Ammon's horn (tissue), 1 donor: ENCODE measurements at regions not wholly inside any gene's neighbourhood (a gene's known extent, or its start where the extent isn't known, plus 50 kb on each side); places are given as distances from the start of the nearest gene placed in this dataset.

Source experiments
- DNase-seq: peaks from one replicate; pipeline ENCODE4 v3.0.0-alpha.2; 2016; ENCODE audit warnings: low spot score

DNA sequence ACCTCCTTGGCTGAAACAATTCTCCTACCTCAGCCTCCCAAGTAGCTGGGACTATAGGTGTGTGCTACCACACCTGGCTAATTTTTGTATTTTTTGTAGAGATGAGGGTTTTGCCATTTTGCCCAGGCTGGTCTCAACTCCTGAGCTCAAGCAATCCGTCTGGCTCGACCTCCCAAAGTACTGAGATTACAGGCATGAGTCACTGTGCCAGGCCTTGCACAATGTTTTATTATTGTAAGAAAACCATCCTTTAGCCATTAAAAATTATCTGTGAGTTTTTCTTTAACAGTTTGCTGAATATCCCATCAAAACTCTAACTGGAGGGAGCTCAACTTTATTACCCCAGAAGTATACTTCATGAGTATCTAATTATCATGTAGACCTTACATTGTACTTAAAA lies 900.3 kb downstream of the PCDH7 start:
- DNase-seq, result no peak

DNA sequence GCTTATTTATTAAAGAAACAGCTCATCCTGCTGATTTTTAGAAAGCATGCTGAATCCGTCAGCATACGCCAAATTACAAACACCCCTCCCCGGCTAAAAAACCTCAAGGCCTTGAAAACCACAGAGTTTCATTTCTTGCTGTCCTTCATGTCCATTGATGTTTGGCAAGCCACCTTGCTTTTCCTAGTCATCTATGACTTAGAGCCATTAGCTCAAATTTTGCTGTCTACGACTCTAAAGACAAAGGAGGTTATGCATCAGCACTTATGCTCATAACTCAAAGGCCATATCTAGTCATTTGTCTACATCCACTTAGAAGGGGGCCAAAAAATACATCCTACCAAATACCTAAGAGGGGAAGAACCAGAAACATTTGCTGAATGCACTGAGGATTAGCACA lies 925.1 kb downstream of the PCDH7 start:
- DNase-seq, result no peak

DNA sequence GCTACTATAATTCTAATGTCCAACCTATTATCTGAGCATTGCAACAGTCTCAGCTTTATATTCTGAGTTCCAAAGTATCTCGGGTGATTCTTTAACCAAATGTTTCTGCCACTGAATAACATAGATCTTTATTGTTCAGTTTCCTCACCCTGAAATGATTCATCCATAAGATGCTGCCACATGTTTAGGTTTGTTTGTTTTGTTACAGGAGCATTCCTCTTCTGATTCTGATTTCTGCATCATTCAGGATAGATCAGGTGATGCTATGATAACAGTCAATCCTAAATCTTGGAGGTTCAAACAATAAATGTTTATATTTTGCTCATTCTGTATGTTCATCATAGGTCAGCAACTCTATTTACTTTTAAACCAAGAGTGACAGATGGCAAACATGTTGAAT lies 927.6 kb downstream of the PCDH7 start:
- DNase-seq, result no peak

DNA sequence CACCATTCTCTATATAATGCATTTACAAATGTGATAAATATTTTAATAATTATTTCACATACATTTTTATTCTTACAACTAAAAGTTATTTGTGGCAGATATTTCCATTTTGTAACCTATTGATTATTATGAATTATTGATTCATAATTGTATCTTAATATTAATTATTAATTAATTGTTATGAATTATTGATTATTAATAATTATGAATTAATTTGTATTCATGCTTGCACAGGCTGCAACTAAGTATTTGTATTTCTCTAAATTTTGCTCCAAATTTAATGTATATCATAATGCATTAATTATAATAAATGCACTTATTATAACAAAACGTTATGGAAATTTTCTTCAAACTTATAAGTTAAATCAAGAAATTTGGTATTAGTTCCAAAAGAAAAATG lies 929.7 kb downstream of the PCDH7 start:
- DNase-seq, result no peak

DNA sequence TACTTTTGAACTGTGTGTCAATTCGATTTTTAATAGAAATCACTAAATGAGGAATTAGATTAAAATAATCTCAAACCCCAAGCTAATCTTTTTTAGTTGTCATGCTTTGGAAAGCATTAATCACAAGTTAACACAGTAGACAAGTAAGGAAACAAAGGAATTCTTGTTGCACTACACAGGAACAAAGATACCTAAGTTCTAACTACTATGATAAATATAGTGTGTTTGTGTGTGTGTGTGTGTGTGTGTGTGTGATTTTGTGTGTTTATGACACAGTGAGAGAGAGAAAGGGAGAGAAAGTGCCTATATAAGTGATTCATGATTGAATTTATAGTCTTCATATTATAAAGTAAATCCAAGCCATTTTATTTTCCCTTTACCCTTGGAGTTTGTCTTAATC lies 931.4 kb downstream of the PCDH7 start:
- no peak for DNase-seq

DNA sequence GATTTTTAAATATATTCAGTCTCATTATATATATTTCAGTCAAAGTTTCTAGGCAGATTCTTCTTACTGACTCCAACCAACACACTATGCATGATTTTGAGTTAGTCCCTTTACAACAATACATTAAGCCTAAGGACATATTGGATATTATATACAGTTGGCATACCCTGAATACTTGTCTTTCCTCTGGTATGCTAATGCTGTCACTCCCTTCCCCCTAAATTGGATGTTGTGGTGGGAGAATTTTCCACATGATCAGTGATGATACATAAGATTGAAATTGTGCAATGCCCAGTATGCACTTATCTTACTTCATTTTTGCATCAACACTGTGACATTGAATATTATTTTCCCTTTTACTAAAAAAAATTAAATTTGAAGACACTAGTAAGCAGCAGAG lies 935.2 kb downstream of the PCDH7 start:
- DNase-seq, result no peak

DNA sequence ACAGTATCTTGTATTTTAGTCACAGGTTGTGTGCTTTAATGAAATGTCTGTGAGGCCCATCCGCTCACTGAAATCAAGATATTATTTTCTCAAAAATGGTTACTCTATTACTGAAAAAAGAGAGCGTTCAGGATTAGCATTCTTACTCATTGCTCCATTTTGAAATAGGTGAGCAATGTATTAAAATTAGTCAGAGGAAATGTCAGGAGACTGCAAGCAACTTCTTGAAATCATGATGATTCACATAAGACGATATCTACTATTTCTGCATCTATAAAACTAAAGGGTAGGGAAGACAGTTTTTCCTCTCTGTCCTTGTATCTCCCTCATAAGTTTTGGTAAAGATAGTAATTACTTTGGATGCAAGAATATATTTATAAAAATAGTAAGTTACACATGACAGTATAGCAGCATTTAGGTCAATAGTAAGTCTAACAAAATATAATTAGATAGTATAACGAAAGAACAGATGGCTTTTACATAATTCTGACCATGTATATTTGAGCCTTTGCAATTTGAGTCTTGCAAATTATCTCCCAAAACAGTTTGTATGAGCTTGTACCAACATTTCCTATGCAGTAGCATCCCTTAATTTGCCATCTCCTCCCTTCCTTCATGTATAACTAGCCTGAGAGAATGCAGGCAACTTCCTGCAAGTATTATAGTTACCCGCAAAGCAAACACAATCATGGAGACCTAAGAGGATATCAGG lies 937.8 kb downstream of the PCDH7 start:
- no peak for DNase-seq

DNA sequence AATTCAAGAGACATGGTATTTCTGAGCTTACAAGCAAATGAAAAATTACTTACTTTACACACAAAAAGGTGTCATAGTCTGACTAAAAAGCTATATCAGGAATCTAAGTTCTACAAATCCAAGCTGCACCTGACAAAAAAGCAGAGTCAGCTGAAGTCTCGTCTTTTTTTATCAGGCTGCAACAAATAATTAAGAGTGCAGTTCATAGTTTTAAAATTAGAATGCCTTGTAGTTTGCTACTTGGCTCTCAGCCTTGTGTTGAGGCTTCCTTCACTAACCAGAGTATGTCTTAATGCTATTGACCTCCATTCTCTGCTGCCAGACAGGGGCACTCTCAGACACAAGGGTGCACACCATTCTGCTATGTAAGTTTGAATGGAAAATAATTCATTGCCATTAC lies 940.7 kb downstream of the PCDH7 start:
- no peak for DNase-seq

DNA sequence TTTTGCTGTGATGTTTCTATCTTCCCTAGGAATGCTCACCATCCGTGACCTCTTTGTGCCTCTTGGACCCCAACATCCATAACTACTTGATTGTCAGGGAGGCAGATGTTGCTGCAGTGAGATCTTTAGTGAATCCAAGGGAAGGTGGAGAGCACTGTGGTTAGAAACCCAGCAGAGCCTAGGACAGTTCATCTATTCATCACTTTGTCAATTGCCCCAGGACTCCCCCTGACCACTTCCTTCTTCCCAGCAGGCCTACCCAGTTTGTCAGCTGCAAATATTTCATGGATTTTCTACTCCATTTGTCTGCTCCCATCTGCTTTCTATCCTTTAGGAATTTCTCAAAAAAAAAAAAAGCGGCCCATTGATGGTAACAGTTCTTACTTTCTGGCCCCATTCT lies 942.8 kb downstream of the PCDH7 start:
- DNase-seq, result no peak

DNA sequence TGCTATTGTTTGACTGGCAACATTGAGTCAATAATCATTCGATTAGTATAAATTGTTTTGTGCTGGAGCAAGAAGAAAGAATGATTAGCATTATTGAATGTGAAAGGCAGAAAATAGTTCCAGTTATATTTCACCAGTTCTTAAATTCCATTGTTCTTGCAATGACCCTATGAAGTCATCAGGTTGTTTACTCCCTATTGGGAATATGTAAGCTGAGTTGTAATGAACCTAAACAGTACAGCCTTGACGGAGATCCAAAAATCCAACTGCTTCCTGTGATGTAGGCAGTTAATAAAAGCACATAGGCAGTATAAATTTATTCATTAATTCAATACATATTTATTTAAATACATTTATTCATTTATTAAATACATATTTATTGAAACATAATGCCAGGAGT lies 947.5 kb downstream of the PCDH7 start:
- no peak for DNase-seq

DNA sequence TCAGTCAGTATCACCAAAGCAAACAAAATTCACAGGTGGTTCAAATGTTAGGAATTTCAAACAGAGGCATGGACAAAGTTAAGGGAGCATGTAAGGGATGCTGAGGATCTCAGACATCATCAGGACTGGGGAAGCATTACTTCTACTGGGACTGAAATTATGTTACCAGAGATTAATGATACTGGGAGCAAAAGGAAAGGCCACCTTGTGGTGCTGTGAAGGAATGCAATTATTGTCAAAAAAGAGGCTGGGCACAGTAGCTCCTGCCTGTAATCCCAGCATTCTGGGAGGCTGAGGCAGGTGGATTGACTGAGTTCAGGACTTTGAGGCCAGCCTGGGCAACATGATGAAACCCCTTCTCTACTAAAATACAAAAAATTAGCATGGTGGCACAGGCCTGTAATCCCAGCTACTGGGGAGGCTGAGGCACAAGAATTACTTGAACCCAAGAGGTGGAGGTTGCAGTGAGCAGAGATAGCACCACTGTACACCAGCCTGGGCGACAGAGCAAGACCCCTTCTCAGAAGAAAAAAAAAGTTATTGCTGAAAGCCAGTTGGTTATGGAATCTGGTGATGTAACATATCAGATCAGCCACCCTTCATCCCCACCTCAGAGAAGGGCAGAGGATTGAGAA lies 954.3 kb downstream of the PCDH7 start:
- no peak for DNase-seq

DNA sequence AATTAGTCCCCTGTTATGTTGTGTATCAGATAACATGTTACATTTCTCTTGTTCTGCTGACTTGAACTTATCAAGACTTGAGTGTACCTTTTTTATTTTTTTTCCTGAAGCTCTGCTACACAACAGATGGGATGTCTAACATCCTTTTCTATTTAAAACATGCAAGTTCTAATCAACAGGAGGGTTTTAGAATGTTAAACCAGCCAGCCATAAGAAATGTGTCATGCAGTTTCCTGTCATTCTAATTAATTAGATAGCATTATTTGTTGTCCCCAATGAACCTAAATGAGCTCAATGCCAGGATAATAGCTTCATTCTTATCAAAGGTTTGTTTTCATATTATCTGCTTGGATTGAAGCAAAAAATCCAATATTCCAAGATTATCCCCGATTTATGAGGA lies 958.2 kb downstream of the PCDH7 start:
- no peak for DNase-seq

DNA sequence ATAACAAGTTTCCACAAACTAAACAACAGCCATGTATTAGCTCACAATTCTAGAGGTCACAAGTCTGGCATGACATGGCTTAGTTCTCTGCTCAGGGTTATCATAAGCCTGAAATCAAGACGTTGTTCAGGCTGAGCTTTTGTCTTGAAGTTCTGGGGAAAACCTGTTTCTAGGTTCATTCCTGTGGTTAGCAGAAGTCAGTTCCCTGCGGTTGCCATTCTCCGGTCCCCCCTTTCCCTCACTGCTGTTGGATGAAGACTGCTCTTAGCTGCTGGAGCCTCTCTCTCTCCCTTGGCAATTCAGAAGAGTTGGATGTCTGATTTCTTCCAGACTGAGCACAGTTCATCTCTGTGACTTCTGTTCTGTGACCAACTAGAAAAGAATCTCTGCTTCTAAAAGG lies 962.6 kb downstream of the PCDH7 start:
- no peak for DNase-seq

DNA sequence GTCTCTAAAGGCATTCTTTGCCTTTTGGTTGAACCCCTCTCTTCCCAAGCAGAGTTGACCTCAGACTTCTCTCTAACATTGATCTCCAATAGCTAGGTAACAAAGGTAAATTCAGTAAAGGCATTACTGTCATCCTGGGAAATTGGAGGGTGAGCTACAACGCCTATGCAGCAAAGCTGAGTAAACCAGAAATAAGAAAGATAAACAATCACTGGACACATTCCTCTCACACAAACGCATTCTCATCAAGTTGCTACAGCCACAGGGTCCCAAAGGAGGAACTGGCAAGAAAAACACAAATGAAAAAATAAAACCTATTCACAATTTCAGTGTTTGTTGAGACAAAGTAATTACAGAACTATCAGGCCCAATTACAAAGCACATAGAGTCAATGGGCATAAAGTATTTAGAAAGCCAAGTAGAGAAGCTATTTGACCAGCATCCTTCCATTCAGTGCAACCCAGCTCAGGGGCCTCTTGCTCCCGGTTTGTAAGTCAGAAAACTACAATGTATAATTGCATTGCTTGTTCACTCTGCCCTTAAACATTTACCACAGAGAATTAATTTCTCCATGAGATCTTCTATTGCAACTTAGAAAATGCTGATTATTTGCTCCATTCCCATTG lies 967.7 kb downstream of the PCDH7 start:
- DNase-seq, result no peak

DNA sequence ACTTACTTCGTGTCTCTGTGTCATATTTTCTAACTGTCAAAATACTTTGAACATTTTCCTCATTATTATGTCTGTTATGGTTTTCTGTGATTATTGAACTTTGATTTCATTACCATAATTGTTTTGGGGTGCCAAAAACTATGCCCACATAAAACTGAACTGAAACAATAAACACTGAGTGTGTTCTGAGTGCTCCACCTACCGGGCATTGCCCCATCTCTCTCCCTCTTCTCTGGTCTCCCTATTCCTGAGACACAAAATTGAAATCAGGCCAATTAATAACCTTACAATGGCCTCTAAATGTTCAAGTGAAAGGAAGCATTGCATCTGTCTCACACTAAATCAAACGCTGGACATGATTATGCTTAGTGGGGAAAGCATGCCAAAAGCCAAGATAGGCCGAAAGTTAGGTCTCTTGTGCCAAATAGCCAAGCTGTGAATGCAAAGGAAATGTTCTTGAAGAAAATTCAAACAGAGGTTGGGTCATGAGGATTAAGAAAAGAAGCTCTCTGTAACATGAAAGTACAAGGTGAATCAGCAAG lies 972.3 kb downstream of the PCDH7 start:
- no peak for DNase-seq

DNA sequence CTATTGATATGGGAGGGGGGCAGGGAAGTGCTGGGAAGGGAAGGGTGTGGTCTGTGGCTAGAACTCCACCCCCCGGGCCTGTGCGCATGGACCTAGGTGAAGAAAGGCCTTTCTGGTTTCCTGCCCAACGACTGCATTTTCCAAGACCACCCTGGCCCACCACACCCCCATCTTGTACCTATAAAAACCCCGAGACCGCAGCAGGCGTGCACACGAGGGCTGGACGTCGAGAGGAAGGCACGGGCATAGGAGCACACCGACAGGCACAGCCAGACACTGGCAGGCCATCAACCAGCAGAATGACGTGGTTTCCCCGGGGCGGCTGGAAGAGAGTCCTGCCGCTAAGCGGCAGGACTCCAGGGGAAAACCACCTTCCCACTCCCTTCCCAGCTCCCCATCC lies 981.1 kb downstream of the PCDH7 start:
- no peak for DNase-seq

DNA sequence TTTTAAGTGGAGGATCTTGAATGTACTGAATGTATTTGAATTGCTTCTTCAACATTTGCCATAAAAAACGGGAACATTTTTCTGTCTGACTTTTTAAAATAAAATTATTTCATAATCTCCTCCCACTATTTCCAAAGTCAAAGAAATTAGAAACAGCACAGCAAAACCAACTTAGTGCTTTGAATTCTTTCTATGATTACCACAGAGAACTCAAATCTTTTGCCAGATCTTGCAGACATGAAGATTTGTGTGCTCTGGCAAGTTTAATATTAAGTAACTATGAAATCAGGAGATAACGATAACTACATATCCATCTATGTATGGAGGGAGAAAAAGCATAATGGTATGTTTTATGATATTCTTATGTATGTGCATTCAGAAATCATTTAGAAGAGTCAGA lies 982.2 kb downstream of the PCDH7 start:
- no peak for DNase-seq

DNA sequence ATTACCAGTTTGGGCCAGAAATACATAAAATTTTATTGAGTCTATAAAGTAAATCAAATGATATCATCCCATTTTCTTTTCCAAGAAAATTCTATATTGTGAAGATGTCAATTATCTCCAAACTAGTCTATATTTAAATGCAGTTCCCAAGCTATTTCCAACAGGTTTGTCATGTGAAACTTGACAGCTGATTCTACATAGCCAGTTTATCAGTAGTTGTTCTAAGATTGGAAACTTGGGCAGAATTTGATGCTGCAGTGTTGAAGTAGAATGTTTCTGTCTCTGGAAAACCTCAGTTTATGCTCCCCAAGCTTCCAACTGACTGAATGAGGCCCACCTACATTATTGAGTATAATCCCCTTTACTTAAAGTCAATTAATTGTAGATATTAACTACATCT lies 994.1 kb downstream of the PCDH7 start:
- no peak for DNase-seq

DNA sequence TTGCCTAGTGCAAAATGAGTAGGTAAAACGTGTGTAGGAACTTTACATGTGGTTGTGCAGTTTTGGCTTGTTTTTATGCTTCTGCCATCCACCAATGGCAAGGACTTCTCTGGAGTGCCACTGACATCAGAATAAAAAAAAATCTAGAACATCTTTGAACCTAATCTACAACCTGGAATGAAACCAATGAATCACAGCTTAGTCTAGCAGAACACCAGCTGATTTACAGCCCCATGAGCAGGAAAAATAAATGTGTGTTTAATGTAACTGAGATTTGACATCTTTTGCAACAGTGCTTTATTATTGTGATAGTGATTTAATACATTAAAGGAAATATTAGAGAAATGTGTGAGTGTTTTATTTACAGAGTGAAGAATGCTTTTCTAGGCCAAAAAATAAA lies 995.1 kb downstream of the PCDH7 start:
- DNase-seq, result no peak

DNA sequence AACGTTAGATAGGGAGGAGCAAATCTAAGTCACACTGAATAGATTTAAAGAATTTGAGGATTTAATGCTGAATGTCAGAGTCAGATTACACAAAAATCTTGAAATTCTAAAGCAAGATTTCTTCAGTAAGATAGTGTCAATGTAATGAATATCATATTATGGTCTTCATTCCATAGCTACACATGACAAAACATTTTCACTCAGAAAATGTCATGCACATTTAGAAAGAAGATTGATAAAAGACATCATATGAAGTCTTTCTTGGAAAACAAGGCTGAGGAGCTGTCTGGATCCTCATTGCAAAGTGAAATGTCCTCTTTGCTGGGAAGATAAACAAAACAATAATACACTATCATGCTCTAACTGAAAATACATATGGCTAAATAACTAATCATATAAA lies 1006.9 kb downstream of the PCDH7 start:
- no peak for DNase-seq

DNA sequence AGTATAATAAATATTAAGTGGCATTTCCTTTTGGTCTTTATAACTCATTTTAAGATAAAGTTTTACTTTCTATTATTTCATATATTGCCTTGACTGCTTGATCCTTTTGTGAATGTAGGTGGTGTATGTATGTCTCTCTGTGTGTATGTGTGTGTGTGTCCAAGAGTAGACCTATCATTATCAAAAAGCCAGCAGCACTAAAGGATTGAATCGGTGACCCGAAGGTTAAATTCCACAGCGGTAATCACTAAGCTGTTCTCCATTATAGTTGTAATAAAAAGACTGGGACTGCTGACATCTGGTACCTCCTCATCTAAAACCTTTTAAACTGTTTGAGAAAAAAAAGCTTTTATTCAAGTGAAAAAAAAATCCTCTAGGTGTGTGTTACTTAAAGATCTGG lies 1014.8 kb downstream of the PCDH7 start:
- no peak for DNase-seq

DNA sequence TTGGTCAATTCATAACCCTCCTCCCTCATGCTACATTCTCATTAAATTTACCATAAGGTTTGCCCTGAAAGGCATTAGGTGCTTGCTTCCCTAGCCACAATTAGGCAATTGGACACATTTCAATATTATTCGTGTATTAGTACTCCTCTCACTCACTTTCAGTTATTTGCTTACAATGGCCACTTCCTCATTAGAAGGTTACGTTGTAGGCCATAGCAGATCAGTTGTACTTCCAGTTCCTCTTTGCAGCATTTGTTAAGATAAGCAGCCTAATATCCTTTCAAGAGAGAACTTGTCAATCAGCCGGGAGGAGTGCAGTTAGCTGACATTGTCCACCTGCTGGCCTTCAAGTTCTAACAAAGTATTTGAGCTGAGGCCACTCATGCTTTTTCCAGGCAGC lies 1017.2 kb downstream of the PCDH7 start:
- peak; percentile 24 for DNase-seq

DNA sequence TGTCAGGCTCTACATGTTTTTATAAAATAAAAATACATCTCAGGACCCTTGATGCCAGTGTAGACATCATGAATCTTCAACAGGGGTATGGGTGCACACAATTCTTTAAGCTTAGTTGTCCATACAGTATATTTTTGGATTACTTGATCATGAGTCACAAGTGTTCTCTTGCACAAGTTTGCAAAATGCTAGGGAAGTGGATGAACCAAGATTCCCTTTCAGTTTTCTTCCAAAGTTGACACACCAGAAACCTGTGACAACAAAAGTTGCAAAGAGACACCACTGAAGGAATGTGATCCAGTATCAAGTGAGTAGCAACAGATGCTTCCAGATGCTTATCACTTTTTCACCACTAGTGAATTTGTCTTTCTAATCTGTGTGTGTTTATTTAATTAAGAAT lies 1021.2 kb downstream of the PCDH7 start:
- DNase-seq, result no peak

DNA sequence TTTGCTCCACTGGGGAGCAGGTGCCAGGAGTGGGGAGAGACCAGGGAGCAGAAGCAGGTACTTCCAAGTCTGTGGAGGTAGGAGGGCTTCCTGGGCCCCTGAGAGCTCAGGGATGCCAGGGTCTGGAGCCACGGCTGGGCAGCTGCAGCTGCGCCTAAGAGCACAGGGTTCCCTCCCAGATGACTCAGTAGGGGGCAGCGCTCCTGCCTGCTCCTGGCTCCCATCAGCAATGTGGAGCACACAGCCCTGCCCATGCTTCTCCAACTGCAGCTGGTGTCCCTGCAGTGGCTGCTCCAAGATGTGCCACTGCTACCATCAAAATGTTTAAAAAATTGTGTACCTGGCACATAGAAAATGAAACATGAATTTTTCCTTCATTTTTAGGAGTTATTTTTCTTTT lies 1028.2 kb downstream of the PCDH7 start:
- no peak for DNase-seq
